KMS-11 (cell line): ENCODE measurements at regions not wholly inside any gene's neighbourhood (a gene's known extent, or its start where the extent isn't known, plus 50 kb on each side); places are given as distances from the start of the nearest gene placed in this dataset.

Source experiments
- H2AFZ ChIP-seq: fragments of 200-600 bp; sonication (generic); 2 replicates; pipeline ENCODE4 v1.6.1; 2016; ENCODE audit warnings: antibody characterized with exemption, mixed run types, low read depth
- H3K27ac ChIP-seq: fragments of 200-600 bp; sonication (generic); 2 replicates; pipeline ENCODE4 v1.6.1; 2016; ENCODE audit warnings: mild to moderate bottlenecking, mixed run types
- H3K27me3 ChIP-seq: fragments of 200-600 bp; sonication (generic); 2 replicates; pipeline ENCODE4 v1.6.1; 2017; ENCODE audit warnings: mild to moderate bottlenecking, low read depth, mixed run types, moderate library complexity; ENCODE audit not compliant: insufficient read depth
- H3K36me3 ChIP-seq: fragments of 200-600 bp; sonication (generic); 2 replicates; pipeline ENCODE4 v1.6.1; 2017; ENCODE audit warnings: mild to moderate bottlenecking, mixed run types; ENCODE audit not compliant: insufficient read depth
- H3K4me1 ChIP-seq: fragments of 200-600 bp; sonication (generic); 2 replicates; pipeline ENCODE4 v1.6.1; 2016; ENCODE audit warnings: mild to moderate bottlenecking, low read depth, mixed run types; ENCODE audit not compliant: poor library complexity, severe bottlenecking
- H3K4me2 ChIP-seq: fragments of 200-600 bp; sonication (generic); 2 replicates; pipeline ENCODE4 v1.7.0; 2016; ENCODE audit warnings: mild to moderate bottlenecking, mixed run types
- H3K4me3 ChIP-seq: fragments of 200-600 bp; sonication (generic); IDR thresholded peaks from 2 replicates; pipeline ENCODE4 v1.6.1; 2017; ENCODE audit warnings: low read depth, low read length, mixed read lengths; ENCODE audit not compliant: insufficient read depth
- H3K79me2 ChIP-seq: fragments of 200-600 bp; sonication (generic); 2 replicates; pipeline ENCODE4 v1.6.1; 2016; ENCODE audit warnings: low read depth, mixed run types; ENCODE audit not compliant: insufficient read depth
- H3K9ac ChIP-seq: fragments of 200-600 bp; sonication (generic); 2 replicates; pipeline ENCODE4 v1.6.1; 2016; ENCODE audit warnings: mild to moderate bottlenecking, mixed run types
- H4K20me1 ChIP-seq: fragments of 200-600 bp; sonication (generic); 2 replicates; pipeline ENCODE4 v1.6.1; 2016; ENCODE audit warnings: mild to moderate bottlenecking, mixed run types; ENCODE audit not compliant: insufficient read depth
- TF ChIP-seq, protein P1 (sequence below): fragments of 200-600 bp; sonication (generic); conservative IDR thresholded peaks from 2 replicates; pipeline ENCODE4 v1.6.1; 2017; ENCODE audit warnings: low read depth, mild to moderate bottlenecking, antibody characterized with exemption, low read length, moderate library complexity, mixed read lengths

DNA sequence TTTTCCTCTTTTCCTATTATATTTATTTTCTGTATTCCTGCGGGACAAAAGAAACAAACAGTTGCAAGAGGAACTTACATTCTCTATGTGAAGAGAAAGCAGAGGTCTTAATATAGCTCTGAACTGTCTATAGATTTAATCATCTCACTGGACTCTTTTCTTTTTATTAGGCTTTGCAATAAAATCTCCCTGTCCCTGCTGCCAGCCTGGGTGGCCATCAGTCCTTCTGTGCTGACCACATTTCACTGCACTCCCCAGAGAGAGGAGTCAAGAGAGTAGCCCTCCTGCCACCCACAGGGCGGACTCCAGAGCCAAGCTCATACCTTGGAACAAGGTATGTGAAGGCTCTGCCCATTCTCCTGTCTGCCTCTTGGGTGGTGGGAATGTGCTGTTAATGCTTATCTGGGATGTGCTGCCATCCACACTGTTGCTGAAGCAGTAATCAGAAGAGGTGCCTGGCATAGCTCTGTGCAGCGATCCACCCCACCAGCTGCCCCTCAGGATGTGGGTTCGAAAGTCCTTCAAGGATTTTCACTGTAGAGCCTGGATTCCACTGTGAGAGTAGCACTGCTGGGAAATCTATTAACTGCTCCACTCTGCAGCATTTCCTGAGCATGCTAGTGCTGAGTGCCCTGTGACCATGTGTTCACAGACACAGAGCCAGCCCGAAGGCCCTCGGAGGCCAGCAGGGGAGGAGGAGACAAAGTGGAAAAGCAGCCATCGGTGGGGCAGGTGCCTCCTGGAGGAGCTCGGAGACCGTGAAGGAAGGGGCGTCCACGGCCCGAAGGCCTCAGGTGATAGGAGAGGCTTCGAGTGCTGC is 334.6 kb downstream of the MED10 start:
- no peaks in the 10 kb centered on the region for H3K27me3 ChIP-seq
- TF ChIP-seq, protein P1, sequence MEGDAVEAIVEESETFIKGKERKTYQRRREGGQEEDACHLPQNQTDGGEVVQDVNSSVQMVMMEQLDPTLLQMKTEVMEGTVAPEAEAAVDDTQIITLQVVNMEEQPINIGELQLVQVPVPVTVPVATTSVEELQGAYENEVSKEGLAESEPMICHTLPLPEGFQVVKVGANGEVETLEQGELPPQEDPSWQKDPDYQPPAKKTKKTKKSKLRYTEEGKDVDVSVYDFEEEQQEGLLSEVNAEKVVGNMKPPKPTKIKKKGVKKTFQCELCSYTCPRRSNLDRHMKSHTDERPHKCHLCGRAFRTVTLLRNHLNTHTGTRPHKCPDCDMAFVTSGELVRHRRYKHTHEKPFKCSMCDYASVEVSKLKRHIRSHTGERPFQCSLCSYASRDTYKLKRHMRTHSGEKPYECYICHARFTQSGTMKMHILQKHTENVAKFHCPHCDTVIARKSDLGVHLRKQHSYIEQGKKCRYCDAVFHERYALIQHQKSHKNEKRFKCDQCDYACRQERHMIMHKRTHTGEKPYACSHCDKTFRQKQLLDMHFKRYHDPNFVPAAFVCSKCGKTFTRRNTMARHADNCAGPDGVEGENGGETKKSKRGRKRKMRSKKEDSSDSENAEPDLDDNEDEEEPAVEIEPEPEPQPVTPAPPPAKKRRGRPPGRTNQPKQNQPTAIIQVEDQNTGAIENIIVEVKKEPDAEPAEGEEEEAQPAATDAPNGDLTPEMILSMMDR, result no peak
- no peak overlapping the region for H2AFZ ChIP-seq
- H3K27ac ChIP-seq, result no peak overlapping the region
- no peaks in the 10 kb centered on the region for H4K20me1 ChIP-seq
- no peak overlapping the region for H3K9ac ChIP-seq
- H3K36me3 ChIP-seq, result no peaks in the 10 kb centered on the region
- H3K4me1 ChIP-seq, result no peaks in the 10 kb centered on the region
- H3K4me3 ChIP-seq, result no peak overlapping the region
- H3K4me2 ChIP-seq, result no peak overlapping the region
- no peaks in the 10 kb centered on the region for H3K79me2 ChIP-seq

- H3K79me2 ChIP-seq, result no peaks in the 10 kb centered on the region
- H3K27me3 ChIP-seq, result no peaks in the 10 kb centered on the region
- H3K36me3 ChIP-seq, result no peaks in the 10 kb centered on the region
- no peak overlapping the region for H3K4me3 ChIP-seq
- no peaks in the 10 kb centered on the region for H4K20me1 ChIP-seq
- H3K27ac ChIP-seq, result no peak overlapping the region
- no peak overlapping the region for H3K4me2 ChIP-seq
- no peak overlapping the region for H2AFZ ChIP-seq
- no peak overlapping the region for H3K9ac ChIP-seq
- TF ChIP-seq, protein P1, result no peak
- no peaks in the 10 kb centered on the region for H3K4me1 ChIP-seq
Observed at GRCh38 chr5:6041977-6042550, 336.3 kb downstream of the MED10 start.

GRCh38 chr5:6039111-6039510 is 339.2 kb downstream of the MED10 start:
- Histone ChIP-seq H3K27ac (no peak overlapping the region), H3K4me2 (no peak overlapping the region), H3K27me3 (no peaks in the 10 kb centered on the region), H2AFZ (no peak overlapping the region), H3K4me1 (no peaks in the 10 kb centered on the region), H3K9ac (no peak overlapping the region), H4K20me1 (no peaks in the 10 kb centered on the region), H3K36me3 (no peaks in the 10 kb centered on the region), H3K4me3 (no peak overlapping the region), H3K79me2 (no peaks in the 10 kb centered on the region)
- TF ChIP-seq, protein P1, result no peak

- H3K9ac ChIP-seq, result no peak overlapping the region
- H3K4me3 ChIP-seq, result no peak overlapping the region
- TF ChIP-seq, protein P1, result no peak
- H3K79me2 ChIP-seq, result no peaks in the 10 kb centered on the region
- H3K27ac ChIP-seq, result no peak overlapping the region
- no peak overlapping the region for H3K4me2 ChIP-seq
- H3K27me3 ChIP-seq, result no peaks in the 10 kb centered on the region
- no peak overlapping the region for H2AFZ ChIP-seq
- no peaks in the 10 kb centered on the region for H3K36me3 ChIP-seq
- H3K4me1 ChIP-seq, result peaks cover 5% of the 10 kb centered on the region
- H4K20me1 ChIP-seq, result no peaks in the 10 kb centered on the region
Observed at GRCh38 chr5:6036006-6036405, 342.3 kb downstream of the MED10 start.
